ENCODE measurements at regions not wholly inside any gene's neighbourhood (a gene's known extent, or its start where the extent isn't known, plus 50 kb on each side); places are given as distances from the start of the nearest gene placed in this dataset.

DNA sequence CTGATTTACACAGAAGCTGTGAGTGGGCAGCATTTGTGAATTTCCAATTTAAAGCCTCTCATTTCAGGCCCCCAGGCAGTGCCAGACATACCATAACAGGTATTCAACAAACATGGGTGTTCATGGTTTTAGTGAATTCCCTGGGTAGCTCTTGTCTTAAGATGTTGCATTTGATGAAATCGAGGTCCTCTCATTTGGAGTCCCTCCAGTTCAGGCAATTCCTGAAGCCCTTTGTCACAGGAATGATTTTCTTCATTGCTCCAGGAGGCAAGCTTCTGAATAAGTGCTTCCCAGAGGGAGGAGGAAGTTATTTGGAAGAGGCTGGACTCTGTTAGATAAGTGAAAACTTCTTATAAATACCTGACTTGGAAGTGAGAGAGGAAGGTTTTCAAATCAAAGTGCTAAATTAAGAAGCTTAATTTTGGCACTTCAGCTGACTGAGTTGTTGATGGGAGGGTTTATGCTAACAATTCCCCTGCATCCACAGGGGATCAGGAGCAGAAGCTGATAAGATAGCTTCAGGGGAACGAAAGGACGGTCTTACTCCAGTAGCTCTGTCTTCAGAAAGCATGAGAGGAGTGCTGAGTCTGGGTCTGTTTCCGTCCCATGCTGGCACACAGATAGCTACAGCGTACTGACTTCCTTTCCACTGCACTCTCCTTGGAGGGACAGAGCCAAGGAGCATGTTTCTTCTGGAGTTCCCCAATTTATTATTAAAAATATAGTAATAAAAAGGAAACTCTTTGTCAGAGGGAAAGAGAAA lies 543.1 kb downstream of the GBA3 start:
- no peak overlapping the region for H3K9ac ChIP-seq (ENCODE audit: insufficient read depth, low read length)
- no peaks in the 10 kb centered on the region for H3K79me2 ChIP-seq (ENCODE audit: control insufficient read depth, insufficient read depth, low read length)
- H4K20me1 ChIP-seq (ENCODE audit: control insufficient read depth, extremely low read depth, insufficient read depth, low read length) = no peaks in the 10 kb centered on the region
- no peak overlapping the region for H2AFZ ChIP-seq (ENCODE audit: low read length)
- TF ChIP-seq, protein P1, sequence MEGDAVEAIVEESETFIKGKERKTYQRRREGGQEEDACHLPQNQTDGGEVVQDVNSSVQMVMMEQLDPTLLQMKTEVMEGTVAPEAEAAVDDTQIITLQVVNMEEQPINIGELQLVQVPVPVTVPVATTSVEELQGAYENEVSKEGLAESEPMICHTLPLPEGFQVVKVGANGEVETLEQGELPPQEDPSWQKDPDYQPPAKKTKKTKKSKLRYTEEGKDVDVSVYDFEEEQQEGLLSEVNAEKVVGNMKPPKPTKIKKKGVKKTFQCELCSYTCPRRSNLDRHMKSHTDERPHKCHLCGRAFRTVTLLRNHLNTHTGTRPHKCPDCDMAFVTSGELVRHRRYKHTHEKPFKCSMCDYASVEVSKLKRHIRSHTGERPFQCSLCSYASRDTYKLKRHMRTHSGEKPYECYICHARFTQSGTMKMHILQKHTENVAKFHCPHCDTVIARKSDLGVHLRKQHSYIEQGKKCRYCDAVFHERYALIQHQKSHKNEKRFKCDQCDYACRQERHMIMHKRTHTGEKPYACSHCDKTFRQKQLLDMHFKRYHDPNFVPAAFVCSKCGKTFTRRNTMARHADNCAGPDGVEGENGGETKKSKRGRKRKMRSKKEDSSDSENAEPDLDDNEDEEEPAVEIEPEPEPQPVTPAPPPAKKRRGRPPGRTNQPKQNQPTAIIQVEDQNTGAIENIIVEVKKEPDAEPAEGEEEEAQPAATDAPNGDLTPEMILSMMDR (conservative IDR thresholded peaks at IDR 0.05 in 1 of 2, IDR thresholded peaks at IDR 0.05 in 1 of 2; ENCODE audit: low read depth in 1 of 2, low read length in 2 of 2) = no peak
- no peak for TF ChIP-seq EZH2 (IDR thresholded peaks at IDR 0.05; ENCODE audit: low read length, missing control alignments)
- H3K9me3 ChIP-seq (ENCODE audit: control insufficient read depth, insufficient read depth, low read depth, low read length) = no peaks in the 10 kb centered on the region
- no peaks in the 10 kb centered on the region for H3K36me3 ChIP-seq (ENCODE audit: control insufficient read depth, insufficient read depth, low read length)
- no peak overlapping the region for H3K4me3 ChIP-seq (replicated peaks in 1 of 4; ENCODE audit: control extremely low read depth in 1 of 4, insufficient read depth in 1 of 4, low read depth in 3 of 4, low read length in 4 of 4)
- H3K27ac ChIP-seq (ENCODE audit: insufficient read depth, low read length) = no peak overlapping the region
- no peak overlapping the region for H3K4me2 ChIP-seq (ENCODE audit: extremely low read depth, insufficient read depth, low read length)
- peak in 1 of 2 donors; percentile 72 for DNase-seq (ENCODE audit: low read depth in 2 of 2)
- no peaks in the 10 kb centered on the region for H3K27me3 ChIP-seq (ENCODE audit: control insufficient read depth, insufficient read depth, low read length)
- H3K4me1 ChIP-seq (ENCODE audit: control insufficient read depth, extremely low read depth, insufficient read depth, low read length) = no peaks in the 10 kb centered on the region

DNA sequence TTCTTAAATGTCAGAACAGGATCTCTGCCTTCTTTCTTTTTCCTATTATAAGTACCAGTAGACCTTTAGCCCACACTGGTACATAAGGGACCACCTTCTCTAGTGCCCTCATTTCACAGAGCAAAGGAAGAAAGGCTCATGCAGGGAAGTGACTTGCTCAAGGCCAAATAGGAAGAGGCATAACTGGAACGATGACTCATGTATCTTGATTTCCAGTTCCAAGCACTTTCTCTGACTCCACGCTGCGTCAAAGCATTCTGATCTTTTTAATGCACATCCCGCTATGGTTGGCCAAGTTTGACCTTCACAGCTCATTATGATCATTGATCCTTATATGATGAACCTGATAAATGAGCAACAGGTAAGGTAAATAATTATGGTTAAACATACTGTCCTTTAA lies 542.0 kb downstream of the GBA3 start:
- Histone ChIP-seq H4K20me1 (ENCODE audit: control insufficient read depth, extremely low read depth, insufficient read depth, low read length) (no peaks in the 10 kb centered on the region), H3K27me3 (ENCODE audit: control insufficient read depth, insufficient read depth, low read length) (no peaks in the 10 kb centered on the region), H3K4me2 (ENCODE audit: extremely low read depth, insufficient read depth, low read length) (no peak overlapping the region), H3K79me2 (ENCODE audit: control insufficient read depth, insufficient read depth, low read length) (no peaks in the 10 kb centered on the region), H3K36me3 (ENCODE audit: control insufficient read depth, insufficient read depth, low read length) (no peaks in the 10 kb centered on the region), H3K27ac (ENCODE audit: insufficient read depth, low read length) (no peak overlapping the region), H3K4me3 (replicated peaks in 1 of 4; ENCODE audit: control extremely low read depth in 1 of 4, insufficient read depth in 1 of 4, low read depth in 3 of 4, low read length in 4 of 4) (no peak overlapping the region), H2AFZ (ENCODE audit: low read length) (no peak overlapping the region), H3K9ac (ENCODE audit: insufficient read depth, low read length) (no peak overlapping the region), H3K9me3 (ENCODE audit: control insufficient read depth, insufficient read depth, low read depth, low read length) (no peaks in the 10 kb centered on the region), H3K4me1 (ENCODE audit: control insufficient read depth, extremely low read depth, insufficient read depth, low read length) (no peaks in the 10 kb centered on the region)
- TF ChIP-seq EZH2 (IDR thresholded peaks at IDR 0.05; ENCODE audit: low read length, missing control alignments) = no peak
- TF ChIP-seq, protein P1 (conservative IDR thresholded peaks at IDR 0.05 in 1 of 2, IDR thresholded peaks at IDR 0.05 in 1 of 2; ENCODE audit: low read depth in 1 of 2, low read length in 2 of 2) = no peak
- DNase-seq (ENCODE audit: low read depth in 2 of 2) = peak in 1 of 2 donors; percentile 67

DNA sequence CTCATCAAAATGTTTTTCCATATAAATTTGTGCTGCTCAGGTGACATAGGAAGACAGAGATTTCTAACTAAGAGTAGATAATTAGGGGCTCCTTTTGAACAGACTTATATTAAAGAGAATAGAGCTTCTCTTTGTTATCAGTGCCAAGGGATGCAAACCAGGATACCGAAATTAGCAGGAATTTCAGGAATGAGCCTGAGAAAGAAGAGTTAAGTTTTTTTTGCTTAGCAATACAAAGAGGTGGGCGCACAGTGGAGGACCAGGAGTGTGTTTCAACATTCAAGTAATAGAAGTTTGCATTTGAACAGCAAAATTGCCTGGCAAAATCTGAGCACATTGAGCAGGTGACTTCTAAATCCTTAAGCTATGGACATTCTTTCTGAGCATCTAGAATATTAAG lies 541.3 kb downstream of the GBA3 start:
- Histone ChIP-seq H3K4me2 (ENCODE audit: extremely low read depth, insufficient read depth, low read length) (no peak overlapping the region), H2AFZ (ENCODE audit: low read length) (no peak overlapping the region), H3K4me3 (replicated peaks in 1 of 4; ENCODE audit: control extremely low read depth in 1 of 4, insufficient read depth in 1 of 4, low read depth in 3 of 4, low read length in 4 of 4) (no peak overlapping the region), H3K79me2 (ENCODE audit: control insufficient read depth, insufficient read depth, low read length) (no peaks in the 10 kb centered on the region), H3K9ac (ENCODE audit: insufficient read depth, low read length) (no peak overlapping the region), H3K4me1 (ENCODE audit: control insufficient read depth, extremely low read depth, insufficient read depth, low read length) (no peaks in the 10 kb centered on the region), H4K20me1 (ENCODE audit: control insufficient read depth, extremely low read depth, insufficient read depth, low read length) (no peaks in the 10 kb centered on the region), H3K36me3 (ENCODE audit: control insufficient read depth, insufficient read depth, low read length) (no peaks in the 10 kb centered on the region), H3K27me3 (ENCODE audit: control insufficient read depth, insufficient read depth, low read length) (no peaks in the 10 kb centered on the region), H3K27ac (ENCODE audit: insufficient read depth, low read length) (no peak overlapping the region), H3K9me3 (ENCODE audit: control insufficient read depth, insufficient read depth, low read depth, low read length) (no peaks in the 10 kb centered on the region)
- TF ChIP-seq, protein P1 (conservative IDR thresholded peaks at IDR 0.05 in 1 of 2, IDR thresholded peaks at IDR 0.05 in 1 of 2; ENCODE audit: low read depth in 1 of 2, low read length in 2 of 2) = no peak
- no peak for TF ChIP-seq EZH2 (IDR thresholded peaks at IDR 0.05; ENCODE audit: low read length, missing control alignments)
- DNase-seq (ENCODE audit: low read depth in 2 of 2) = peak in 1 of 2 donors; percentile 14

Data from fibroblast of lung (primary cell).